UCSD-AML1 (cell line): ENCODE measurements at regions not wholly inside any gene's neighbourhood (a gene's known extent, or its start where the extent isn't known, plus 50 kb on each side); places are given as distances from the start of the nearest gene placed in this dataset.
A peak's percentile ranks its signal among the peaks of the same experiment; 100 is the strongest.
"Not testable (repeated sequence)": the region's sequence is repeated elsewhere in the genome, so short reads cannot be mapped to it uniquely, and the experiment has no call there.

ENCODE experiments used
- DNase-seq: peaks from one replicate; lab custom pipeline; 2025; ENCODE audit not compliant: unreplicated experiment; lab: John Stamatoyannopoulos, UW

- no peak for DNase-seq
Measured at GRCh38 chr7:35970458-35970857, 169.6 kb downstream of the SEPTIN7 start.

DNA sequence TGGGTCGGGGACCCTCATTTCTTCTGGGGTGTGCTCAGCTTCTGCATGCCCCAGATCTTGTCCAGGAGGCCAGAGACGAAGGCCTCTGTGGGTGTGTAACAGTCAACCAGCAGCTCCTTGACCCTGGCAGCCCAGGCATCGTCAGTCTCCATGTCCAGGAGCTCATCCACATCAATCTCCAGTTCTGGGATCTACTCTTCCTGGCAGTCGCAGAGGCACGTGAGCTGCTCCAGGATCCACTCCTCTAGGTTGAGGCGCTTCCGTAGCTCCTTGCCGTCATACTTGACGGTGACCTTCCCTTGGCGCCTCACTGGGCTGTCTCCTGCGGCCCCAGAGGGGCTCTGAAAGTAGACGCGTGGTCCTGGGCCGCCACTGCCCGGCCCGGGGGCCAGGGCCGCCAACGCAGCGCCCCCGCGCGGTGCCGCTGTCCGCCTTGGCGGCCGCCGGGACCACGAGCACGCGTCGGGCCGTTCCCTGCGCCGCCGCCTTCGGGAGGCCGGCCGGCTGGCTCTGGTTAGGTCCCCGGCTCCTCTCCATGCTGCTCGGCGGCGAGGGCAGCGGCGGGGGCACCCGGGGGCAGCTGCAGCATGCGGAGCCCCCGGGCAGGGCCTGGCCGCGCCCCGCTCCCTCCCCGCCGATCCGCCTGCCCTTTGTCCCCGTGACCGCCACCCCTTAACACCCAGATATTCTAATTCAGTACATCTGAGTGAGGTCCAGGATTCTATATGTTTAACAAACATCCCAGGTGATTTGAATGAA is 170.5 kb downstream of the SEPTIN7 start:
- DNase-seq = no peak

GRCh38 chr7:35975851-35976454 is 175.1 kb downstream of the SEPTIN7 start:
- DNase-seq = no peak

DNA sequence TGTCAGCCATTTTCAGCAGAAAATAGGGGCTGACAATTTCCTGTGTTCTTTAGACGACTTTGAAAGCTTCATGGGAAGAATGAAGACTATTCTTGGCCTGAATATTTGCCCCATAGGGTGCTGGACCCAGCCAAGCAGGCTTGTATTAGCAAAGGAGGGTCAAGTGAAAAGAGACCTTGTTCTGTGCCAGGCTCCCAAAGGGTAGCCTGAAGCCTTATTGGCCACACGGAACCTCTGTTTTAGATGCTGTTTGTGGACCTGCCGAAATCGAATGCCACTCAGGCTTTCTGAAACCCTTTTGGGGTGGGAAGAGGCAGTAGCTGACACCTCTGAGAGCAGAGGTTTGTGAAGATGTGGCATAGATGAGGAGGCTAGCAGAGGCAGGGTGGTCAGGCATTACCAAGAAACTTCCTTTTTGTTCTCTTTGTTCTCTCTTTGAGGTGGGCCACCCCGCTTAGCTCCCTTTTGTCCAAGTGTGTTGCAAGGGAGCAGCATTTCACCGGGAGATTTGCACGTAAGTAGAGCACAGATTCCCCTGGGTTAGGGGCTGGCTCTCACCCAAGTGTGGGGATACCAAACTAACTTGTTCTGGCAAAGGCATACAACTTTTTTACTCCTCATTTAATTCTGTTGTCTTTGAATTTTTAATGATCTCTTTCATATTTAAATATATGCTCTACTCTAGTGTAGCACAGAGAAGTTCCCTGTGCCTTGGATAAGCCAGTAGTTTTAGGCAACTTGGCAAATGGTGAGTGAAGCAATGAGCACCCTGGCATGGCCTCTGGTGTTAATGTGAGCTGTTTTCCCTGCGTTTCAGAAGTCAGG is 174.0 kb upstream of the EEPD1 start:
- not testable (repeated sequence) for DNase-seq

- no peak for DNase-seq
Measured at GRCh38 chr7:35982600-35982999, 170.5 kb upstream of the EEPD1 start.

DNA sequence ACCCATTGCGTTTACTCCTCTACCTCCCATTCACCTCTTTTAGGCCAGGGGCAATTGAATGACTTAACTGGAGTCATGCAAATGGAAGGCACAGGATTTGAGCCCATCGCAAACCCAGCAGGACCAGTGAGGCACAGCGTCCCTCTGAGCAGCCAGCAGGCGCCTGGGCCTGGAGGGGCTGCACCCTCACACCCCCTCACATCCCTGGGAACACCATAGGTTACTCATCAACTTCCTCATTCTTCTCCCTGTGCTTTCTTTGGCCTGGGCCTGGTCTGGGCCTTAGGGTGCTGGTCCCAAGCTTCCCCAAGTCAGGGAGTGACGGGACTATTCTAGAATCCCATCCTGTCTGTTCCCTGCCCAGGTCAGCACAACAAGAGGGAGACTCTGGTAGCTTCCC is 169.4 kb upstream of the EEPD1 start:
- DNase-seq = no peak

DNA sequence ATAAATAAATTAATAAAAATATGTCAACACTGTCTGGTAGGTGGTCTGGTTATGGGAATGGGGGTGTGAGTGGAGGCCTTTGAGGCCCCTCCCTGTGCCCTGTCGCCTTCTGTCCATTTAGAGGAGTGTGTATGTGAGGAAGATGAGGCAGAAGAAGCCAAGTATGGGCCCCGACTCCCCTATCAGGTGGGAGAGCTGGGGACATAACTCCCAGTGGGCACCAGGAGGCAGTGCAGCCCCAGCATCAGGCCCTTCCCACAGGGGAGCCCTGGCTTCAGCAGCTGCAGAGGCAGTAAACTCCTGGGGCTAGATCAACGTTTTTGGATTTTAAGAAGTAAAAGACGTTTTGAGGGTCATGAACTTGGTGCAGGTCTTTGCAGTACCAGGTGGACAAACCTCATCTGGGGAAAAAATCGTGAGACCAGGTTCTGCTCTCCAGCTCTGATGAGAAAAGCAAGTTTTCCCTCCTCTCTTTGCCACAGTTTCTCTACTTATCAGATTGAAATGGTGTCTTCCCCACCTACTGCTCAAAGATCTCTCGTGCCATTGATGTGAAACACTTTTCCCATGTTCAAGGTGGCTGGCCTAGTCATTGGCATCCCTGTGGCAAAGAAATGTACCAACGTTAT is 167.8 kb upstream of the EEPD1 start:
- DNase-seq = peak; percentile 48

GRCh38 chr7:35987016-35987415 is 166.0 kb upstream of the EEPD1 start:
- no peak for DNase-seq

DNA sequence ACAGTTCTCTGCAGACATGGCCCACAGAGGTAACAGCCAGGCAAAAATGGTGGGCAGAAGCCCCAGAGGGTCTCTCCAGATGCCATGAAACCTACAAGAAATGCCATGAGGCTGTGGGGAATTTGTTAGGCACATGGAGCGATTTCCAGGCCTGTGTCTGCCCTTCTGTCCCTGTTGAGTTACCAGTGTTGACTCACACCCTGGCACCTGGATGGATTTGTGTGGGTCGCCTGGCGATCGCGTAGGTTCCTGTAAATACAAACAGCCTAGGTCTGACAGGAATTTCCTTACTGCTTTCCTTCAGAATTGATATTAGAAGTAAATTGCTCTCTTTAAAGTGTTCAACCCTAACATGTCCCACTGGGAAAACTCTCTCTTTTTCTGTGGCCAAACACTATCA is 164.9 kb upstream of the EEPD1 start:
- DNase-seq = no peak

- no peak for DNase-seq
Measured at GRCh38 chr7:35988818-35989217, 164.2 kb upstream of the EEPD1 start.

- no peak for DNase-seq
Measured at GRCh38 chr7:35991511-35992232, 161.4 kb upstream of the EEPD1 start.

DNA sequence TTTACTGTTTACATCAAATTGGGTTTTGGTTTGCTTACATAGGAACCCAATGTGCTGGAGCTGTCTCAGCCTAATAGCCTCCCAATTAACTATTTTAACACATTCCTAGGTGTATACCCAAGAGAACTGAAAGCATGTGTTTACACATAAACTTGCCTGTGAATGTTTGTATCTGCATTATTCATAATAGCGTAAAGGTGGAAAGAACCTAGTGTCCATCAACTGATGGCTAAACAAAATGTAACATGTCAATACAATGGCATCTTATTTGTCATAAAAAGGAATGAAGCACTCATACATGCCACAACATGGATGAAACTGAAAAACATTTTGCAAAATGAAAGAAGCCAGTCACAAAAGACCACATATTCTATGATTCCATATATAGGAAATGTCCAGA is 160.6 kb upstream of the EEPD1 start:
- no peak for DNase-seq

DNA sequence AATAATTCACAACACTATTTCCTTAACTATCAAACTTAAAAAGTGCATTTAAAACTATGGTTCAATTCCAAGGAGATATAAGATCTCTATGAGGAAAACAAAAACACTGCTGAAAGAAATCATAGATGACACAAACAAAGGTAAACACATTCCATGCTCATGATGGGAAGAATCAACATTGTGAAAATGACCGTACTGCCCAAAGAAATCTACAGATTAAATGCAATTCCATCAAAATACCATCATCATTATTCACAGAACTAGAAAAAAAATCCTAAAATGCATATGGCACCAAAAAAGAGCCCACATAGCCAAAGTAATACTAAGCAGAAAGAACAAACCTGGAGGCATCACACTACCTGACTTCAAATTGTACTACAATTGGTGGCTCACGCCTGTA is 159.9 kb upstream of the EEPD1 start:
- DNase-seq = no peak

- no peak for DNase-seq
Measured at GRCh38 chr7:35993676-35994606, 159.1 kb upstream of the EEPD1 start.

- DNase-seq = no peak
Measured at GRCh38 chr7:35995334-35995733, 157.7 kb upstream of the EEPD1 start.

GRCh38 chr7:35998481-35998880 is 154.6 kb upstream of the EEPD1 start:
- DNase-seq = no peak

GRCh38 chr7:36001546-36001945 is 151.5 kb upstream of the EEPD1 start:
- DNase-seq = no peak

DNA sequence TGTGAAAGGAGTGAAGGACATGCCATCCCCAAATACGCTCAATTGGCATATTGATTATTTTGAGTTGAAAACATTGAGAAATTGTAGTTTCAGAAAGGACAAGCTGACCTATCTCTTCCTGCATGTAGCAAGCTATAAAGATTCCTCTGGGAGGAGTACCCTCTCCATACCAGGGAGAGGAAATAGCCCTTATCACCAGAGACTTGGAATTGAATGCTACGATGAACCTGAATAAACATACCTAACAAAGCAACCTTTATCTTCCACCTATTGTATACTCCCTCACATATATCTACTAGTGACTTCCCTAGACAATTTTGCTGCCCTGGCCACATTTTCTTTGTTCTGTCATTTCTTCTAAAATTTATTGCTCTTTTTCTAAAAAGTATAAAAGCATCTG is 150.2 kb upstream of the EEPD1 start:
- no peak for DNase-seq

GRCh38 chr7:36003343-36003742 is 149.7 kb upstream of the EEPD1 start:
- no peak for DNase-seq

- no peak for DNase-seq
Measured at GRCh38 chr7:36005293-36005692, 147.8 kb upstream of the EEPD1 start.
